HCT116 (cell line): ENCODE measurements at regions not wholly inside any gene's neighbourhood (a gene's known extent, or its start where the extent isn't known, plus 50 kb on each side); places are given as distances from the start of the nearest gene placed in this dataset.
A peak's percentile ranks its signal among the peaks of the same experiment; 100 is the strongest.

ENCODE experiments used
- ATAC-seq: fragments of 200-7000 bp; cut with Tn5 transposase; 2 replicates; pipeline ENCODE4 v1.9.1; 2020; ENCODE audit warnings: mild to moderate bottlenecking, moderate library complexity
- BruUV-seq: library from RNA; stranded (reverse); fragments of 400-500 nt; replicated peaks from 2 replicates; lab custom pipeline; 2021; lab: Mats Ljungman, UMichigan
- CTCF ChIA-PET: fragments of 300-600 bp; sonication (Branson Sonifier 250); formaldehyde crosslinking; loops from one replicate; lab custom pipeline; 2021; ENCODE audit warnings: antibody characterized with exemption; lab: Charles Lee
- POLR2A ChIA-PET: fragments of 300-600, 350-600 bp; sonication (Branson Sonifier 250); formaldehyde crosslinking; loops from one replicate; lab custom pipeline; 2021; ENCODE audit warnings: antibody characterized with exemption; lab: Charles Lee
- RAD21 ChIA-PET, 2 experiments: fragments of 300-600 bp; sonication (Branson Sonifier 250); formaldehyde crosslinking; loops; one replicate each; lab custom pipeline; 2023; ENCODE audit warnings: low total read pairs in 2 of 2; ENCODE audit not compliant: uncharacterized antibody in 2 of 2, unreplicated experiment in 2 of 2, low non-redundant PET in 1 of 2; lab: Charles Lee
- DNase-seq: peaks from one replicate; pipeline ENCODE4 v3.0.0-alpha.2; 2010; ENCODE audit warnings: low read depth, low spot score
- H2AFZ ChIP-seq: fragments of 200-600 bp; shearing (Covaris generic), sonication (generic); 2 replicates; pipeline ENCODE4 v1.6.1; 2017; ENCODE audit warnings: low read depth, mixed run types, mixed read lengths, antibody characterized with exemption, low read length; ENCODE audit not compliant: poor library complexity, severe bottlenecking
- H3K27ac ChIP-seq: 2 replicates; pipeline ENCODE4 v1.5.1; 2012; ENCODE audit warnings: low read depth, low read length
- H3K27me3 ChIP-seq: fragments of 200-600 bp; sonication (generic); 2 replicates; pipeline ENCODE4 v1.6.1; 2016; ENCODE audit warnings: mixed run types, low read length, mixed read lengths; ENCODE audit not compliant: insufficient read depth
- H3K36me3 ChIP-seq, 2 experiments: fragments of 200-500 bp in 1 of 2; fragments of 200-600 bp in 1 of 2; sonication (Bioruptor generic) in 1 of 2; sonication (generic) in 1 of 2; 2 replicates each; pipeline versions ENCODE4 v1.5.1 to v1.6.1; 2014 to 2016; ENCODE audit warnings: low read length in 2 of 2, inconsistent platforms in 1 of 2, mixed read lengths in 1 of 2, mixed run types in 1 of 2; ENCODE audit not compliant: insufficient read depth in 2 of 2, control insufficient read depth in 1 of 2
- H3K4me1 ChIP-seq, 2 experiments: fragments of 200-600 bp in 1 of 2; sonication (generic) in 1 of 2; 2 replicates each; pipeline versions ENCODE4 v1.5.1 to v1.6.1; 2012 to 2017; ENCODE audit warnings: low read length in 2 of 2, inconsistent platforms in 1 of 2, mild to moderate bottlenecking in 1 of 2, mixed read lengths in 1 of 2, mixed run types in 1 of 2, moderate library complexity in 1 of 2; ENCODE audit not compliant: insufficient read depth in 2 of 2, control insufficient read depth in 1 of 2
- H3K4me2 ChIP-seq: fragments of 200-600 bp; sonication (generic); 2 replicates; pipeline ENCODE4 v1.6.1; 2017; ENCODE audit warnings: mixed run types, low read length, mixed read lengths
- H3K4me3 ChIP-seq, 2 experiments: fragments of 200-600 bp in 1 of 2; sonication (generic) in 1 of 2; replicated peaks in 1 of 2; 2 replicates each; pipeline ENCODE4 v1.5.1; 2011 to 2016; ENCODE audit warnings: low read length in 2 of 2, control low read depth in 1 of 2, low read depth in 1 of 2, mild to moderate bottlenecking in 1 of 2, mixed read lengths in 1 of 2, mixed run types in 1 of 2
- H3K79me2 ChIP-seq: fragments of 200-600 bp; sonication (generic); 2 replicates; pipeline ENCODE4 v1.6.1; 2017; ENCODE audit warnings: mild to moderate bottlenecking, mixed run types, low read length, moderate library complexity, mixed read lengths; ENCODE audit not compliant: insufficient read depth
- H3K9ac ChIP-seq: fragments of 200-600 bp; sonication (generic); 2 replicates; pipeline ENCODE4 v1.6.1; 2016; ENCODE audit warnings: low read length, mixed read lengths
- H3K9me2 ChIP-seq: fragments of 200-600 bp; sonication (generic), shearing (Covaris generic); 2 replicates; pipeline ENCODE4 v1.6.1; 2017; ENCODE audit warnings: mixed run types, mild to moderate bottlenecking, moderate library complexity; ENCODE audit not compliant: insufficient read depth
- H3K9me3 ChIP-seq, 2 experiments: fragments of 200-500 bp in 1 of 2; fragments of 200-600 bp in 1 of 2; sonication (Bioruptor generic) in 1 of 2; sonication (generic) in 1 of 2; 2 replicates each; pipeline ENCODE4 v1.6.1; 2014 to 2017; ENCODE audit warnings: low read length in 2 of 2, mixed read lengths in 2 of 2, inconsistent platforms in 1 of 2, low read depth in 1 of 2, mild to moderate bottlenecking in 1 of 2, mixed run types in 1 of 2, moderate library complexity in 1 of 2; ENCODE audit not compliant: control insufficient read depth in 1 of 2, insufficient read depth in 1 of 2
- H4K20me1 ChIP-seq: fragments of 200-600 bp; sonication (generic), shearing (Covaris generic); 2 replicates; pipeline ENCODE4 v1.6.1; 2017; ENCODE audit warnings: mixed run types, mild to moderate bottlenecking, moderate library complexity; ENCODE audit not compliant: insufficient read depth
- ATF3 ChIP-seq: IDR thresholded peaks from 2 replicates; pipeline ENCODE4 v1.6.1; 2012
- CEBPB ChIP-seq: IDR thresholded peaks from 2 replicates; pipeline ENCODE4 v1.6.1; 2012; ENCODE audit warnings: low read depth
- CTCF ChIP-seq, 3 experiments: fragments of 200-600 bp in 1 of 3; sonication (generic) in 1 of 3; IDR thresholded peaks in 2 of 3; conservative IDR thresholded peaks in 1 of 3; 2 replicates each; pipeline ENCODE4 v1.5.1; 2012 to 2017; ENCODE audit warnings: low read depth in 2 of 3, low read length in 2 of 3, antibody characterized with exemption in 1 of 3, borderline replicate concordance in 1 of 3, control low read depth in 1 of 3, mild to moderate bottlenecking in 1 of 3, mixed read lengths in 1 of 3, mixed run types in 1 of 3, moderate library complexity in 1 of 3; ENCODE audit not compliant: insufficient read depth in 1 of 3
- FOSL1 ChIP-seq: IDR thresholded peaks from 2 replicates; pipeline ENCODE4 v1.6.1; 2012; ENCODE audit warnings: low read depth
- JUND ChIP-seq: IDR thresholded peaks from 2 replicates; pipeline ENCODE4 v1.6.1; 2012
- POLR2A ChIP-seq: IDR thresholded peaks from 2 replicates; pipeline ENCODE4 v1.7.0; 2011; ENCODE audit warnings: borderline replicate concordance; ENCODE audit not compliant: insufficient read depth, insufficient read length; ENCODE audit errors: extremely low read depth
- POLR2AphosphoS5 ChIP-seq: IDR thresholded peaks from 2 replicates; pipeline ENCODE4 v1.6.1; 2011; ENCODE audit warnings: mild to moderate bottlenecking, low read depth, low read length, moderate library complexity
- RAD21 ChIP-seq: IDR thresholded peaks from 2 replicates; pipeline ENCODE4 v1.6.1; 2012; ENCODE audit warnings: low read depth, mild to moderate bottlenecking
- ZBTB33 ChIP-seq: IDR thresholded peaks from 2 replicates; pipeline ENCODE4 v1.6.1; 2011; ENCODE audit warnings: mild to moderate bottlenecking, low read length, moderate library complexity; ENCODE audit not compliant: insufficient replicate concordance; ENCODE audit errors: extremely low read depth
- ZNF274 ChIP-seq: fragments of 200-500 bp; sonication (Bioruptor generic); IDR thresholded peaks from 2 replicates; pipeline ENCODE4 v1.6.1; 2014; ENCODE audit warnings: mild to moderate bottlenecking, low read depth, low read length, inconsistent platforms
- intact Hi-C: fragments of 100-400 bp; cut with micrococcal nuclease; formaldehyde crosslinking; loops from 2 replicates; pipeline ENCODE4 v1.10.0; 2022

- Histone ChIP-seq H2AFZ (peak overlapping the region; percentile 92), H4K20me1 (no peaks in the 10 kb centered on the region), H3K79me2 (no peaks in the 10 kb centered on the region), H3K9ac (no peak overlapping the region), H3K4me3 (peak overlapping the region; percentile 20 to 43; a peak in 3 of 4 replicates), H3K4me1 (peaks cover 5 to 22% of the 10 kb centered on the region in 2 experiments; a peak in 3 of 4 replicates), H3K9me2 (no peaks in the 10 kb centered on the region), H3K9me3 (no peaks in the 10 kb centered on the region), H3K27me3 (no peaks in the 10 kb centered on the region), H3K36me3 (no peaks in the 10 kb centered on the region), H3K27ac (no peak overlapping the region), H3K4me2 (peak overlapping the region; percentile 70)
- CTCF ChIA-PET, result interaction anchor here (0.7 to 3.8 kb wide), 7 partner anchors 27 to 501 kb away, joined by 3 to 26 read pairs (median 4); no protein-coding TSS in a partner anchor
- intact Hi-C loops, result loop anchor here (10.0 kb wide), 2 partner anchors 498 to 928 kb away; partner anchors contain the start of gene GUCY2F
- peak; percentile 52 to 79 (median 71); a peak in 5 of 6 replicates for TF ChIP-seq CTCF (IDR thresholded peaks at IDR 0.05 in 2 of 3, conservative IDR thresholded peaks at IDR 0.05 in 1 of 3; ENCODE audit: borderline replicate concordance in 1 of 3, insufficient read depth in 1 of 3, low read depth in 2 of 3, low read length in 2 of 3)
- peak; percentile 69 for TF ChIP-seq RAD21
- no peak for TF ChIP-seq ATF3
- RAD21 ChIA-PET, result no interaction called here
- DNase-seq, result no peak
- POLR2A ChIA-PET, result no interaction called here
- ATAC-seq, result peak; percentile 94
- no TSS peak for BruUV-seq
Measured at GRCh38 chrX:110412971-110413726, 54.5 kb downstream of the RTL9 start.

- no TSS peak for BruUV-seq
- no peak for DNase-seq
- CTCF ChIA-PET, result interaction anchor here (1.0 to 3.8 kb wide), 5 partner anchors 26 to 433 kb away, joined by 3 to 26 read pairs (median 6); no protein-coding TSS in a partner anchor
- no peaks in the 10 kb centered on the region for H3K79me2 ChIP-seq
- no peaks in the 10 kb centered on the region for H3K27me3 ChIP-seq
- RAD21 ChIA-PET, result no interaction called here
- no peak overlapping the region for H3K4me2 ChIP-seq
- no peak overlapping the region for H3K4me3 ChIP-seq
- POLR2A ChIA-PET, result no interaction called here
- no peaks in the 10 kb centered on the region for H3K9me2 ChIP-seq
- no peaks in the 10 kb centered on the region for H4K20me1 ChIP-seq
- ATAC-seq, result no peak
- peaks cover 5 to 27% of the 10 kb centered on the region in 2 experiments; a peak in 3 of 4 replicates for H3K4me1 ChIP-seq
- no peak overlapping the region for H2AFZ ChIP-seq
- intact Hi-C loops, result loop anchor here (10.0 kb wide), 2 partner anchors 499 to 929 kb away; partner anchors contain the start of gene GUCY2F
- H3K36me3 ChIP-seq, result no peaks in the 10 kb centered on the region
- H3K9me3 ChIP-seq, result no peaks in the 10 kb centered on the region
- no peak overlapping the region for H3K9ac ChIP-seq
- H3K27ac ChIP-seq, result no peak overlapping the region
- no peak for TF ChIP-seq ZBTB33
- TF ChIP-seq CEBPB, result no peak
- TF ChIP-seq ZNF274, result no peak
- TF ChIP-seq POLR2A, result no peak
- no peak for TF ChIP-seq JUND
- TF ChIP-seq FOSL1, result no peak
- TF ChIP-seq POLR2AphosphoS5, result no peak
Measured at GRCh38 chrX:110413727-110414124, 55.1 kb downstream of the RTL9 start.
